Gastroesophageal sphincter (tissue), 4 donors: ENCODE measurements at regions not wholly inside any gene's neighbourhood (a gene's known extent, or its start where the extent isn't known, plus 50 kb on each side); places are given as distances from the start of the nearest gene placed in this dataset.

Experiments used
- ATAC-seq: fragments of 150-250 bp; one replicate; pipeline ENCODE4 v1.9.1; 2016; ENCODE audit warnings: mild to moderate bottlenecking, moderate library complexity
- H3K27ac ChIP-seq, 4 donors: fragments of 200-600 bp; sonication (generic) in 3 of 4; 1 replicate in 3 of 4; 2 replicates in 1 of 4; pipeline ENCODE4 v1.5.1; 2016 to 2019
- H3K27me3 ChIP-seq: fragments of 200-600 bp; sonication (generic); one replicate; pipeline ENCODE4 v1.5.1; 2019
- H3K36me3 ChIP-seq, 2 donors: fragments of 200-600 bp; sonication (generic); one replicate each; pipeline ENCODE4 v1.5.1; 2019; ENCODE audit warnings: control low read depth in 1 of 2
- H3K4me1 ChIP-seq, 3 donors: fragments of 200-600 bp; sonication (generic); 1 replicate in 2 of 3; 2 replicates in 1 of 3; pipeline ENCODE4 v1.5.1; 2016 to 2019; ENCODE audit warnings: control low read depth in 2 of 3
- H3K4me3 ChIP-seq, 2 donors: fragments of 200-600 bp; sonication (generic); one replicate each; pipeline ENCODE4 v1.5.1; 2019; ENCODE audit warnings: mild to moderate bottlenecking in 1 of 2, moderate library complexity in 1 of 2
- H3K9me3 ChIP-seq, 3 donors: fragments of 200-600 bp; sonication (generic); one replicate each; pipeline ENCODE4 v1.5.1; 2017 to 2019; ENCODE audit warnings: control low read depth in 2 of 3
- EP300 ChIP-seq: sonication (generic); formaldehyde crosslinking; IDR thresholded peaks from one replicate; pipeline ENCODE4 v1.6.1; 2017; ENCODE audit warnings: antibody characterized with exemption, mild to moderate bottlenecking
- POLR2A ChIP-seq, 2 donors: fragments of 450-650 bp; IDR thresholded peaks; one replicate each; pipeline ENCODE4 v1.6.1; 2017; ENCODE audit warnings: antibody characterized with exemption in 2 of 2, mild to moderate bottlenecking in 2 of 2, moderate library complexity in 1 of 2
- POLR2AphosphoS5 ChIP-seq: sonication (generic); formaldehyde crosslinking; IDR thresholded peaks from one replicate; pipeline ENCODE4 v1.6.1; 2017; ENCODE audit warnings: antibody characterized with exemption
- WGBS, 2 donors: methylation state at CpG; one replicate each; pipeline ENCODE4 v1.1.5; 2018; ENCODE audit warnings: low coverage in 1 of 2; 5-methylcytosine and 5-hydroxymethylcytosine counted together
- TF ChIP-seq, protein P1 (sequence below), 4 experiments: fragments of 200-600 bp in 2 of 4; fragments of 450-650 bp in 2 of 4; sonication (generic) in 1 of 4; IDR thresholded peaks; one replicate each; pipeline ENCODE4 v1.5.1; 2017 to 2019; ENCODE audit warnings: antibody characterized with exemption in 4 of 4, mild to moderate bottlenecking in 2 of 4, moderate library complexity in 2 of 4

GRCh38 chr1:222109836-222110235 lies 367.9 kb upstream of the DUSP10 start:
- WGBS, 2 donors: 82 to 85% methylated on average over 2 to 3 of the region's 4 CpGs
- TF ChIP-seq POLR2AphosphoS5: no peak
- no peak for ATAC-seq
- Histone ChIP-seq H3K27ac (no peak overlapping the region), H3K36me3 (no peaks in the 10 kb centered on the region), H3K4me1 (peaks cover 0 to 5% (median 0%) of the 10 kb centered on the region in 3 donors), H3K4me3 (no peak overlapping the region), H3K9me3 (peaks cover 0 to 5% (median 0%) of the 10 kb centered on the region in 3 donors), H3K27me3 (no peaks in the 10 kb centered on the region)

DNA sequence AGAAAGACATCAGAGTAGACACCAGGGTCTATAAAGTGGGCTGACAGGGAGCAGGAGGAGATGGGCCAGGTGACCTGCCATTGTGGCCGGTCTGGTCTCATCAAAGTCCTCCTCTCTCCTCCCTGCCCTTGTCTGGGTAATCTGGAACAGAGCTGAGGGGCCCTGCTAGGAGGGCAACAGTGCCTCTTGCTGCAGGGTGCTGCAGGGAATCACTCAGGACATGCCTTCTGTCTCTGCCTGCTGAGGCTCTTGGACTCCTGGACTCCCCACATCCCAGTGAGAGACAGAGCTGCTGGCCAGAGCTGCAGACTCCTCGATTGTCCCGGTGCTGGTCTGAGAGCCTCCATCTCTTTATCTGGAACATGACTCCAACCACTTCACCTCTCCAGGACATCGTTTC lies 366.1 kb upstream of the DUSP10 start:
- no peak for TF ChIP-seq POLR2A (IDR thresholded peaks at IDR 0.05)
- TF ChIP-seq, protein P1, sequence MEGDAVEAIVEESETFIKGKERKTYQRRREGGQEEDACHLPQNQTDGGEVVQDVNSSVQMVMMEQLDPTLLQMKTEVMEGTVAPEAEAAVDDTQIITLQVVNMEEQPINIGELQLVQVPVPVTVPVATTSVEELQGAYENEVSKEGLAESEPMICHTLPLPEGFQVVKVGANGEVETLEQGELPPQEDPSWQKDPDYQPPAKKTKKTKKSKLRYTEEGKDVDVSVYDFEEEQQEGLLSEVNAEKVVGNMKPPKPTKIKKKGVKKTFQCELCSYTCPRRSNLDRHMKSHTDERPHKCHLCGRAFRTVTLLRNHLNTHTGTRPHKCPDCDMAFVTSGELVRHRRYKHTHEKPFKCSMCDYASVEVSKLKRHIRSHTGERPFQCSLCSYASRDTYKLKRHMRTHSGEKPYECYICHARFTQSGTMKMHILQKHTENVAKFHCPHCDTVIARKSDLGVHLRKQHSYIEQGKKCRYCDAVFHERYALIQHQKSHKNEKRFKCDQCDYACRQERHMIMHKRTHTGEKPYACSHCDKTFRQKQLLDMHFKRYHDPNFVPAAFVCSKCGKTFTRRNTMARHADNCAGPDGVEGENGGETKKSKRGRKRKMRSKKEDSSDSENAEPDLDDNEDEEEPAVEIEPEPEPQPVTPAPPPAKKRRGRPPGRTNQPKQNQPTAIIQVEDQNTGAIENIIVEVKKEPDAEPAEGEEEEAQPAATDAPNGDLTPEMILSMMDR (IDR thresholded peaks at IDR 0.05): no peak
- no peak for TF ChIP-seq POLR2AphosphoS5
- no peak for TF ChIP-seq EP300
- Histone ChIP-seq H3K4me3 (no peak overlapping the region), H3K27me3 (no peaks in the 10 kb centered on the region), H3K9me3 (peaks cover 0 to 2% (median 0%) of the 10 kb centered on the region in 3 donors), H3K4me1 (peaks cover 0 to 9% (median 0%) of the 10 kb centered on the region in 3 donors), H3K27ac (no peak overlapping the region), H3K36me3 (no peaks in the 10 kb centered on the region)
- WGBS, 2 donors: 71 to 76% methylated on average over 1 to 4 of the region's 4 CpGs
- ATAC-seq: no peak

- no peaks in the 10 kb centered on the region for H3K27me3 ChIP-seq
- TF ChIP-seq POLR2AphosphoS5 (no peak), EP300 (no peak), POLR2A (IDR thresholded peaks at IDR 0.05) (no peak)
- TF ChIP-seq, protein P1 (IDR thresholded peaks at IDR 0.05): no peak
- H3K36me3 ChIP-seq: no peaks in the 10 kb centered on the region
- WGBS, 2 donors: 71% methylated on average over 5 of the region's 5 CpGs; no CpG with 5 or more reads in 1 of the 2 donors
- no peak overlapping the region for H3K4me3 ChIP-seq
- peaks cover 0 to 9% (median 0%) of the 10 kb centered on the region in 3 donors for H3K4me1 ChIP-seq
- H3K27ac ChIP-seq: no peak overlapping the region
- no peak for ATAC-seq
- no peaks in the 10 kb centered on the region for H3K9me3 ChIP-seq
Measured at GRCh38 chr1:222107267-222107666, 365.4 kb upstream of the DUSP10 start.

- ATAC-seq: no peak
- Histone ChIP-seq H3K4me1 (peaks cover 0 to 9% (median 0%) of the 10 kb centered on the region in 3 donors), H3K4me3 (no peak overlapping the region), H3K36me3 (no peaks in the 10 kb centered on the region), H3K9me3 (no peaks in the 10 kb centered on the region), H3K27me3 (no peaks in the 10 kb centered on the region), H3K27ac (no peak overlapping the region)
- TF ChIP-seq POLR2A (IDR thresholded peaks at IDR 0.05) (no peak), POLR2AphosphoS5 (no peak), EP300 (no peak)
- TF ChIP-seq, protein P1 (IDR thresholded peaks at IDR 0.05): no peak
- 72% methylated on average over 4 of the region's 5 CpGs; no CpG with 5 or more reads in 1 of the 2 donors for WGBS, 2 donors
Measured at GRCh38 chr1:222106377-222106776, 364.5 kb upstream of the DUSP10 start.

- no peak for ATAC-seq
- no peaks in the 10 kb centered on the region for H3K9me3 ChIP-seq
- no peak overlapping the region for H3K27ac ChIP-seq
- no peaks in the 10 kb centered on the region for H3K27me3 ChIP-seq
- H3K4me3 ChIP-seq: no peak overlapping the region
- TF ChIP-seq, protein P1 (IDR thresholded peaks at IDR 0.05): no peak
- TF ChIP-seq EP300 (no peak), POLR2A (IDR thresholded peaks at IDR 0.05) (no peak), POLR2AphosphoS5 (no peak)
- WGBS, 2 donors: 90% methylated on average over 3 of the region's 4 CpGs; no CpG with 5 or more reads in 1 of the 2 donors
- peaks cover 0 to 9% (median 0%) of the 10 kb centered on the region in 3 donors for H3K4me1 ChIP-seq
- no peaks in the 10 kb centered on the region for H3K36me3 ChIP-seq
Measured at GRCh38 chr1:222105861-222106260, 364.0 kb upstream of the DUSP10 start.
